Transverse colon (tissue), 4 donors: ENCODE measurements at regions not wholly inside any gene's neighbourhood (a gene's known extent, or its start where the extent isn't known, plus 50 kb on each side); places are given as distances from the start of the nearest gene placed in this dataset.

ENCODE experiments used
- CTCF ChIP-seq, 5 experiments: fragments of 200-600 bp in 3 of 5; fragments of 450-650 bp in 2 of 5; sonication (generic) in 3 of 5; IDR thresholded peaks; 1 replicate in 2 of 5; 2 replicates in 3 of 5; pipeline ENCODE4 v1.5.1; 2016 to 2017; ENCODE audit warnings: antibody characterized with exemption in 5 of 5, inconsistent platforms in 3 of 5, mild to moderate bottlenecking in 2 of 5, moderate library complexity in 1 of 5
- EP300 ChIP-seq: sonication (generic); formaldehyde crosslinking; IDR thresholded peaks from one replicate; pipeline ENCODE4 v1.6.1; 2017; ENCODE audit warnings: antibody characterized with exemption, low read depth
- POLR2A ChIP-seq: fragments of 450-650 bp; IDR thresholded peaks from one replicate; pipeline ENCODE4 v1.6.1; 2016; ENCODE audit warnings: antibody characterized with exemption, mild to moderate bottlenecking, moderate library complexity
- POLR2AphosphoS5 ChIP-seq, 3 donors: sonication (generic); formaldehyde crosslinking; IDR thresholded peaks; one replicate each; pipeline ENCODE4 v1.6.1; 2016; ENCODE audit warnings: antibody characterized with exemption in 3 of 3

GRCh38 chrX:99973572-99974226 is 436.4 kb downstream of the PCDH19 start:
- TF ChIP-seq POLR2A (no peak), CTCF (IDR thresholded peaks at IDR 0.05) (no peak), EP300 (no peak), POLR2AphosphoS5 (IDR thresholded peaks at IDR 0.05) (no peak)
